ENCODE measurements at regions not wholly inside any gene's neighbourhood (a gene's known extent, or its start where the extent isn't known, plus 50 kb on each side); places are given as distances from the start of the nearest gene placed in this dataset.

DNA sequence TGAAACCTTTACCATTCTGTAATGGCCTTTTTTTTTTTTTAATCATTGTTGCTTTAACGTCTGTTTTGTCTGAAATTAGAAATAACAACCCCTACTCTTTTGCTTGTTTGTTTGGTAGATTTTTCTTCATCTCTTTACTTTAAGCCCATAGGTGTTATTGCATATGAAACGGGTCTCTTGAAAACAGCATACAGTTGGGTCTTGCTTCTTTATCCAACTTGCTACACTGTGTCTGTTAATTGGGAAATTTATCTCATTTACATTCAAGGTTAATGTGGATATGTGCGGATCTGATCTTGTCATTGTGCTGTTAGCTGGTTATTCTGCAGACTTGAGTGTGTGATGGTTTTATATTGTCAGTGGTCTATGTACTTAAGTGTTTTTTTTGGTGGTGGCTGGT lies 78.9 kb upstream of the COP1 start:
- TF ChIP-seq, protein P1, sequence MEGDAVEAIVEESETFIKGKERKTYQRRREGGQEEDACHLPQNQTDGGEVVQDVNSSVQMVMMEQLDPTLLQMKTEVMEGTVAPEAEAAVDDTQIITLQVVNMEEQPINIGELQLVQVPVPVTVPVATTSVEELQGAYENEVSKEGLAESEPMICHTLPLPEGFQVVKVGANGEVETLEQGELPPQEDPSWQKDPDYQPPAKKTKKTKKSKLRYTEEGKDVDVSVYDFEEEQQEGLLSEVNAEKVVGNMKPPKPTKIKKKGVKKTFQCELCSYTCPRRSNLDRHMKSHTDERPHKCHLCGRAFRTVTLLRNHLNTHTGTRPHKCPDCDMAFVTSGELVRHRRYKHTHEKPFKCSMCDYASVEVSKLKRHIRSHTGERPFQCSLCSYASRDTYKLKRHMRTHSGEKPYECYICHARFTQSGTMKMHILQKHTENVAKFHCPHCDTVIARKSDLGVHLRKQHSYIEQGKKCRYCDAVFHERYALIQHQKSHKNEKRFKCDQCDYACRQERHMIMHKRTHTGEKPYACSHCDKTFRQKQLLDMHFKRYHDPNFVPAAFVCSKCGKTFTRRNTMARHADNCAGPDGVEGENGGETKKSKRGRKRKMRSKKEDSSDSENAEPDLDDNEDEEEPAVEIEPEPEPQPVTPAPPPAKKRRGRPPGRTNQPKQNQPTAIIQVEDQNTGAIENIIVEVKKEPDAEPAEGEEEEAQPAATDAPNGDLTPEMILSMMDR (IDR thresholded peaks at IDR 0.05; ENCODE audit: insufficient read depth, low read depth, low read length), result no peak
- H3K4me3 ChIP-seq (ENCODE audit: low read depth, low read length), result no peak overlapping the region
- DNase-seq (ENCODE audit: low read depth), result no peak

DNA sequence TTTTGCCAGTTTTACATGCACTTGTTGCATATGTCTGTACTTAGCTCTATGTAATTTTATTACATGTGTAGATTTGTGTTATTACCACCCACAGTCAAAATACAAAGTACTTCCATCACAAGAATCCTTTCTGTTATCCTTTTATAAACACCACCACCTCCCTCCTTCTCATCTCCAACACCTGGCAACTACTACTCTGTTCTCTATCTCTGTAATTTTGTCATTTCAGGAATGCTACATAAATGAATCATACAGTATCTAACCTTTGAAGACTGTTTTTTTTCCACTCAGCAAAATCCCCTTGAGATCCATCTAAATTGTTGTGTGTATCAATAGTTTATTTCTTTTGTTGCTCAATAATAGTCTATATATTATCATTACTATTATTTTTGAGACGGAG lies 64.5 kb upstream of the COP1 start:
- H3K4me3 ChIP-seq (ENCODE audit: low read depth, low read length), result no peak overlapping the region
- no peak for DNase-seq (ENCODE audit: low read depth)
- TF ChIP-seq, protein P1 (IDR thresholded peaks at IDR 0.05; ENCODE audit: insufficient read depth, low read depth, low read length), result no peak

Data from fibroblast of villous mesenchyme (primary cell).